WTC11 (cell line): ENCODE measurements at regions not wholly inside any gene's neighbourhood (a gene's known extent, or its start where the extent isn't known, plus 50 kb on each side); places are given as distances from the start of the nearest gene placed in this dataset.

Experiments
- ATAC-seq: fragments of 200-7000 bp; cut with Tn5 transposase; 2 replicates; pipeline ENCODE4 v1.10.0; 2021; ENCODE audit warnings: mild to moderate bottlenecking, moderate library complexity
- CTCF ChIA-PET: fragments of 300-600 bp; sonication (Branson Sonifier 250); formaldehyde crosslinking; loops from one replicate; lab custom pipeline; 2021; ENCODE audit warnings: antibody characterized with exemption; lab: Charles Lee
- POLR2A ChIA-PET: fragments of 350-600 bp; sonication (Branson Sonifier 250); formaldehyde crosslinking; loops from one replicate; lab custom pipeline; 2021; ENCODE audit warnings: antibody characterized with exemption; lab: Charles Lee
- DNase-seq: peaks from one replicate; pipeline ENCODE4 v3.0.0; 2021; ENCODE audit warnings: low spot score
- H3K27ac Mint-ChIP-seq: 2 replicates; pipeline ENCODE4 v1.8.0; 2021; ENCODE audit warnings: mixed read lengths
- H3K27me3 Mint-ChIP-seq: 2 replicates; pipeline ENCODE4 v1.8.0; 2021; ENCODE audit warnings: low read depth, mild to moderate bottlenecking, moderate library complexity, mixed read lengths
- H3K36me3 Mint-ChIP-seq: 2 replicates; pipeline ENCODE4 v1.8.0; 2021; ENCODE audit warnings: mixed read lengths
- H3K4me1 Mint-ChIP-seq: 2 replicates; pipeline ENCODE4 v1.8.0; 2022; ENCODE audit warnings: mixed read lengths
- H3K4me3 Mint-ChIP-seq: 2 replicates; pipeline ENCODE4 v1.8.0; 2021; ENCODE audit warnings: mild to moderate bottlenecking, moderate library complexity, mixed read lengths
- H3K9me3 Mint-ChIP-seq: 2 replicates; pipeline ENCODE4 v1.8.0; 2021; ENCODE audit warnings: mixed read lengths
- E2F4 ChIP-seq: sonication (generic); formaldehyde crosslinking; IDR thresholded peaks from 2 replicates; pipeline ENCODE4 v1.8.1; 2022; ENCODE audit warnings: low read depth, mild to moderate bottlenecking, moderate library complexity, missing genetic modification reagents, borderline replicate concordance
- ERG ChIP-seq: fragments of 250-450 bp; sonication (Bioruptor Pico); IDR thresholded peaks from 2 replicates; pipeline ENCODE4 v1.8.0; 2021; ENCODE audit warnings: mild to moderate bottlenecking
- GRHL2 ChIP-seq: fragments of 250-450 bp; sonication (Bioruptor Pico); IDR thresholded peaks from 2 replicates; pipeline ENCODE4 v1.8.0; 2022; ENCODE audit warnings: mild to moderate bottlenecking, moderate library complexity; ENCODE audit not compliant: insufficient replicate concordance, severe bottlenecking
- HMGA2 ChIP-seq: fragments of 250-450 bp; sonication (Bioruptor Pico); IDR thresholded peaks from 2 replicates; pipeline ENCODE4 v1.4.0; 2021; ENCODE audit warnings: mild to moderate bottlenecking, moderate library complexity
- IRF2 ChIP-seq: sonication (generic); formaldehyde crosslinking; IDR thresholded peaks from 2 replicates; pipeline ENCODE4 v1.8.0; 2022; ENCODE audit warnings: low read depth, missing genetic modification reagents, borderline replicate concordance
- KAT7 ChIP-seq: sonication (generic); formaldehyde crosslinking; IDR thresholded peaks from 2 replicates; pipeline ENCODE4 v1.8.1; 2023; ENCODE audit warnings: missing genetic modification reagents, mild to moderate bottlenecking, borderline replicate concordance
- MAX ChIP-seq: sonication (generic); formaldehyde crosslinking; IDR thresholded peaks from 2 replicates; pipeline ENCODE4 v1.8.0; 2022; ENCODE audit warnings: mild to moderate bottlenecking, missing genetic modification reagents
- MXD4 ChIP-seq: fragments of 250-450 bp; sonication (Bioruptor Pico); IDR thresholded peaks from 2 replicates; pipeline ENCODE4 v1.8.0; 2021; ENCODE audit warnings: mild to moderate bottlenecking, moderate library complexity, borderline replicate concordance
- MYBL2 ChIP-seq: sonication (generic); formaldehyde crosslinking; IDR thresholded peaks from 2 replicates; pipeline ENCODE4 v1.8.1; 2023; ENCODE audit warnings: mild to moderate bottlenecking, moderate library complexity, missing genetic modification reagents
- PRDM15 ChIP-seq: sonication (generic); formaldehyde crosslinking; IDR thresholded peaks from 2 replicates; pipeline ENCODE4 v1.8.0; 2022; ENCODE audit warnings: missing genetic modification reagents
- RORB ChIP-seq: fragments of 250-450 bp; sonication (Bioruptor Pico); IDR thresholded peaks from 2 replicates; pipeline ENCODE4 v1.9.0; 2021; ENCODE audit warnings: mild to moderate bottlenecking
- SMAD3 ChIP-seq: sonication (generic); formaldehyde crosslinking; IDR thresholded peaks from 2 replicates; pipeline ENCODE4 v1.8.0; 2022; ENCODE audit warnings: missing genetic modification reagents, mild to moderate bottlenecking, borderline replicate concordance
- SMAD4 ChIP-seq: sonication (generic); formaldehyde crosslinking; IDR thresholded peaks from 2 replicates; pipeline ENCODE4 v1.8.0; 2022; ENCODE audit warnings: mild to moderate bottlenecking, missing genetic modification reagents
- SOX15 ChIP-seq: fragments of 250-450 bp; sonication (Bioruptor Pico); IDR thresholded peaks from 2 replicates; pipeline ENCODE4 v1.9.0; 2021; ENCODE audit warnings: mild to moderate bottlenecking
- SP1 ChIP-seq: sonication (generic); formaldehyde crosslinking; conservative IDR thresholded peaks from 2 replicates; pipeline ENCODE4 v1.8.1; 2022; ENCODE audit warnings: missing genetic modification reagents
- ZBTB43 ChIP-seq: sonication (generic); formaldehyde crosslinking; IDR thresholded peaks from 2 replicates; pipeline ENCODE4 v1.8.1; 2023; ENCODE audit warnings: mild to moderate bottlenecking, missing genetic modification reagents
- ZNF232 ChIP-seq: sonication (generic); formaldehyde crosslinking; IDR thresholded peaks from 2 replicates; pipeline ENCODE4 v1.8.0; 2022; ENCODE audit warnings: mild to moderate bottlenecking, missing genetic modification reagents
- ZNF512 ChIP-seq: sonication (generic); formaldehyde crosslinking; IDR thresholded peaks from 2 replicates; pipeline ENCODE4 v1.8.1; 2022; ENCODE audit warnings: missing genetic modification reagents, borderline replicate concordance
- ZSCAN18 ChIP-seq: fragments of 250-450 bp; sonication (Bioruptor Pico); IDR thresholded peaks from 2 replicates; pipeline ENCODE4 v2.1.2; 2022; ENCODE audit warnings: mild to moderate bottlenecking, moderate library complexity
- TF ChIP-seq, protein P1 (sequence below): sonication (generic); formaldehyde crosslinking; IDR thresholded peaks from 2 replicates; pipeline ENCODE4 v1.8.1; 2022; ENCODE audit warnings: mild to moderate bottlenecking, missing genetic modification reagents, moderate library complexity, borderline replicate concordance

DNA sequence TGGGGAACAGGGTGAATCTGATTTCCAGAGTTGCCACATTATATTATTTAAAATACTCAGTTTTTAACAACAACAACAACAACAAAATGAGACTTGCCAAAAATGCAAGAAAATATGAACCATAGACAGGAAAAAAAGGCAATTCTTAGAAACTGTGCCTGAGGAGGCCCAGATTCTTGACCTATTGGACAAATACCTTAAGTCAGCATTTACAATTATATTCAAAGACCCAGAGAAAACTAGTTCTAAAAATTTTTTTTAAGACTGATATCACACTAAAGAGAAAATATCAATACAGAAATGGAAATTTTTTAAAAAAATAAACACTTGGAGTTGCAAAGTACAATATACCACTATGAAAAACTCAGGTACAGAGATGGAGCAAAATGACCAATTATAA, 152.8 kb upstream of the LYPLAL1 start (continued):
- TF ChIP-seq PRDM15 (CRISPR knock-in tag): no peak
- no peak for TF ChIP-seq IRF2
- TF ChIP-seq ZSCAN18 (CRISPR knock-in tag): no peak
- TF ChIP-seq SOX15 (CRISPR knock-in tag): no peak
- TF ChIP-seq HMGA2: no peak
- TF ChIP-seq, protein P1, sequence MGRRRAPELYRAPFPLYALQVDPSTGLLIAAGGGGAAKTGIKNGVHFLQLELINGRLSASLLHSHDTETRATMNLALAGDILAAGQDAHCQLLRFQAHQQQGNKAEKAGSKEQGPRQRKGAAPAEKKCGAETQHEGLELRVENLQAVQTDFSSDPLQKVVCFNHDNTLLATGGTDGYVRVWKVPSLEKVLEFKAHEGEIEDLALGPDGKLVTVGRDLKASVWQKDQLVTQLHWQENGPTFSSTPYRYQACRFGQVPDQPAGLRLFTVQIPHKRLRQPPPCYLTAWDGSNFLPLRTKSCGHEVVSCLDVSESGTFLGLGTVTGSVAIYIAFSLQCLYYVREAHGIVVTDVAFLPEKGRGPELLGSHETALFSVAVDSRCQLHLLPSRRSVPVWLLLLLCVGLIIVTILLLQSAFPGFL (CRISPR knock-in tag): no peak
- no peak for TF ChIP-seq RORB (CRISPR knock-in tag)

DNA sequence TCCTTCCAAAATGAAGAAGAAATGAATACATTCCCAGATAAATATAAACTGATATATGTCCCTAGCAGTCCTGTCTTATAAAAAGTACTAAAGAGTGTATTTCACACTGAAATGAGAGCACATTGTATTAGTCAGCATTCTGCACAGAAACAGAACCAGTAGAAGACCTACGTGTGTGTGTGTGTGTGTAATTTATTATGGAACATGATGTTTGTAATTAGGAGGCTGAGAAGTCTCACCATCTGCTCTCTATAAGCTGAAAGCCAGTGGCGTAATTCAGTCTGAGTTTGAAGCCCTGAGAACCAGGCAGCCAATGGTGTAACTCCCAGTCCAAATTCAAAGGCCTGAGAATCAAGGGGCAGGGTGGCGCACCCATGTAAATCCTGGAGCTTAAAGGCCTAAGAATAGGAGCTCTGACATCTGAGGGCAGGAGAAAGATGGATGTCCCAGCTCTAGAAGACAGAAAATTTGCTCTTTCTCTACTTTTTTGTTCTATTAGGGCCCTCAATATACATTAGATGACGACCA, 146.5 kb upstream of the LYPLAL1 start:
- Mint-ChIP-seq H3K4me1 (no peaks in the 10 kb centered on the region), H3K36me3 (no peaks in the 10 kb centered on the region), H3K27ac (no peak overlapping the region), H3K27me3 (no peaks in the 10 kb centered on the region), H3K4me3 (no peak overlapping the region), H3K9me3 (no peaks in the 10 kb centered on the region)
- DNase-seq (no peak), ATAC-seq (no peak)
- POLR2A ChIA-PET: no interaction called here
- CTCF ChIA-PET: no interaction called here
- TF ChIP-seq ZNF232 (CRISPR knock-in tag) (no peak), MAX (CRISPR knock-in tag) (no peak), GRHL2 (CRISPR knock-in tag) (no peak), SMAD3 (no peak), E2F4 (CRISPR knock-in tag) (no peak), ZBTB43 (CRISPR knock-in tag) (no peak), HMGA2 (no peak), SP1 (no peak), SMAD4 (CRISPR knock-in tag) (no peak), ZNF512 (CRISPR knock-in tag) (no peak), MXD4 (no peak), MYBL2 (no peak), KAT7 (CRISPR knock-in tag) (no peak), ZSCAN18 (CRISPR knock-in tag) (no peak), ERG (no peak)
- TF ChIP-seq, protein P1 (CRISPR knock-in tag): no peak
